Fibroblast of lung (primary cell): ENCODE measurements at regions not wholly inside any gene's neighbourhood (a gene's known extent, or its start where the extent isn't known, plus 50 kb on each side); places are given as distances from the start of the nearest gene placed in this dataset.

Experiments used
- CTCF ChIP-seq, 2 donors: IDR thresholded peaks in 1 of 2; conservative IDR thresholded peaks in 1 of 2; 1 replicate in 1 of 2; 2 replicates in 1 of 2; pipeline ENCODE4 v1.5.1; 2011 to 2012; ENCODE audit warnings: low read length in 2 of 2, control low read depth in 1 of 2, inconsistent platforms in 1 of 2, low read depth in 1 of 2, mild to moderate bottlenecking in 1 of 2
- EZH2 ChIP-seq: IDR thresholded peaks from 2 replicates; pipeline ENCODE4 v1.5.1; 2012; ENCODE audit warnings: low read length, control low read depth, mild to moderate bottlenecking; ENCODE audit errors: missing control alignments

GRCh38 chr6:81682858-81683620 is 69.4 kb downstream of the TENT5A start:
- TF ChIP-seq CTCF (conservative IDR thresholded peaks at IDR 0.05 in 1 of 2, IDR thresholded peaks at IDR 0.05 in 1 of 2; ENCODE audit: low read depth in 1 of 2, low read length in 2 of 2) (no peak), EZH2 (no peak)
